CD14-positive monocyte (primary cell): ENCODE measurements at regions not wholly inside any gene's neighbourhood (a gene's known extent, or its start where the extent isn't known, plus 50 kb on each side); places are given as distances from the start of the nearest gene placed in this dataset.
A peak's percentile ranks its signal among the peaks of the same experiment; 100 is the strongest.

Source experiments
- DNase-seq, 3 donors: peaks; one replicate each; pipeline ENCODE4 v3.0.0-alpha.2; 2011 to 2022
- H2AFZ ChIP-seq: 2 replicates; pipeline ENCODE4 v1.6.0; 2012; ENCODE audit warnings: mild to moderate bottlenecking, low read depth, low read length, inconsistent platforms; ENCODE audit not compliant: insufficient read depth, poor library complexity, severe bottlenecking
- H3K27ac ChIP-seq, 2 donors: 1 replicate in 1 of 2; 2 replicates in 1 of 2; pipeline ENCODE4 v1.5.1; 2012 to 2013; ENCODE audit warnings: low read length in 2 of 2, control low read depth in 1 of 2, inconsistent platforms in 1 of 2, low read depth in 1 of 2, mild to moderate bottlenecking in 1 of 2
- H3K27me3 ChIP-seq, 2 donors: one replicate each; pipeline versions ENCODE4 v1.6.0 to v1.6.1; 2011 to 2013; ENCODE audit warnings: low read length in 2 of 2; ENCODE audit not compliant: control insufficient read depth in 2 of 2, insufficient read depth in 2 of 2
- H3K36me3 ChIP-seq, 2 donors: replicated peaks in 1 of 2; 1 replicate in 1 of 2; 2 replicates in 1 of 2; pipeline versions ENCODE4 v1.5.1 to v1.6.1; 2012 to 2013; ENCODE audit warnings: low read length in 2 of 2, control low read depth in 1 of 2, inconsistent platforms in 1 of 2, mild to moderate bottlenecking in 1 of 2; ENCODE audit not compliant: insufficient read depth in 2 of 2, control insufficient read depth in 1 of 2
- H3K4me1 ChIP-seq, 2 donors: 1 replicate in 1 of 2; 2 replicates in 1 of 2; pipeline versions ENCODE4 v1.5.1 to v1.6.1; 2012 to 2013; ENCODE audit warnings: low read length in 2 of 2, control low read depth in 1 of 2, inconsistent platforms in 1 of 2, mild to moderate bottlenecking in 1 of 2, moderate library complexity in 1 of 2; ENCODE audit not compliant: insufficient read depth in 2 of 2, control insufficient read depth in 1 of 2
- H3K4me2 ChIP-seq: replicated peaks from 2 replicates; pipeline ENCODE3; 2012; ENCODE audit warnings: low read length, moderate library complexity, mild to moderate bottlenecking; ENCODE audit not compliant: poor library complexity, severe bottlenecking; ENCODE audit errors: extremely low read depth
- H3K4me3 ChIP-seq, 3 experiments: fragments of 200-600 bp in 1 of 3; sonication (generic) in 1 of 3; replicated peaks in 1 of 3; 1 replicate in 2 of 3; 2 replicates in 1 of 3; pipeline ENCODE4 v1.5.1; 2011 to 2013; ENCODE audit warnings: low read length in 3 of 3, mild to moderate bottlenecking in 3 of 3, control low read depth in 2 of 3, low read depth in 2 of 3, inconsistent platforms in 1 of 3, moderate library complexity in 1 of 3
- H3K79me2 ChIP-seq: 2 replicates; pipeline ENCODE4 v1.6.0; 2012; ENCODE audit warnings: mild to moderate bottlenecking, control low read depth, inconsistent platforms, low read length, moderate library complexity; ENCODE audit not compliant: insufficient read depth
- H3K9ac ChIP-seq: 2 replicates; pipeline ENCODE4 v1.6.0; 2017; ENCODE audit warnings: low read length, mild to moderate bottlenecking; ENCODE audit not compliant: insufficient read depth, poor library complexity, severe bottlenecking
- H3K9me3 ChIP-seq, 2 donors: replicated peaks in 1 of 2; 1 replicate in 1 of 2; 2 replicates in 1 of 2; pipeline versions ENCODE4 v1.5.1 to v1.6.1; 2012 to 2013; ENCODE audit warnings: low read length in 2 of 2, control low read depth in 1 of 2; ENCODE audit not compliant: control insufficient read depth in 1 of 2, insufficient read depth in 1 of 2
- H4K20me1 ChIP-seq: 2 replicates; pipeline ENCODE4 v1.6.0; 2012; ENCODE audit warnings: mild to moderate bottlenecking, low read length, control low read depth, moderate library complexity; ENCODE audit not compliant: insufficient read depth
- H3K27ac Mint-ChIP-seq, 7 donors: one replicate each; pipeline ENCODE4 v1.8.0; 2020; ENCODE audit warnings: mild to moderate bottlenecking in 7 of 7, mixed read lengths in 7 of 7, moderate library complexity in 6 of 7, inconsistent platforms in 2 of 7
- H3K27me3 Mint-ChIP-seq, 3 donors: one replicate each; pipeline ENCODE4 v1.8.0; 2021 to 2022; ENCODE audit warnings: low read depth in 3 of 3, mild to moderate bottlenecking in 3 of 3, mixed read lengths in 3 of 3, moderate library complexity in 3 of 3, inconsistent platforms in 1 of 3
- H3K36me3 Mint-ChIP-seq, 2 donors: one replicate each; pipeline ENCODE4 v1.8.0; 2020; ENCODE audit warnings: mixed read lengths in 2 of 2, inconsistent platforms in 1 of 2, mild to moderate bottlenecking in 1 of 2
- H3K4me1 Mint-ChIP-seq: one replicate; pipeline ENCODE4 v1.8.0; 2020; ENCODE audit warnings: mild to moderate bottlenecking, mixed read lengths
- H3K4me3 Mint-ChIP-seq, 2 donors: one replicate each; pipeline ENCODE4 v1.8.0; 2020; ENCODE audit warnings: mild to moderate bottlenecking in 2 of 2, mixed read lengths in 2 of 2, moderate library complexity in 1 of 2
- H3K9me3 Mint-ChIP-seq, 7 donors: one replicate each; pipeline ENCODE4 v1.8.0; 2020 to 2022; ENCODE audit warnings: mixed read lengths in 7 of 7, mild to moderate bottlenecking in 6 of 7, moderate library complexity in 6 of 7, inconsistent platforms in 2 of 7
- WGBS: methylation state at CpG from one replicate; pipeline ENCODE4 v1.1.5; 2013; ENCODE audit warnings: missing lambda C conversion rate; ENCODE audit not compliant: insufficient coverage; 5-methylcytosine and 5-hydroxymethylcytosine counted together
- intact Hi-C, 2 donors: fragments of 100-400 bp; cut with micrococcal nuclease; formaldehyde crosslinking; loops; one replicate each; pipeline versions ENCODE4 v1.15.0 to v1.15.1; 2023
- TF ChIP-seq, protein P1 (sequence below): fragments of 200-600 bp; IDR thresholded peaks from one replicate; pipeline ENCODE4 v1.8.0; 2022; ENCODE audit warnings: antibody characterized with exemption, mild to moderate bottlenecking

DNA sequence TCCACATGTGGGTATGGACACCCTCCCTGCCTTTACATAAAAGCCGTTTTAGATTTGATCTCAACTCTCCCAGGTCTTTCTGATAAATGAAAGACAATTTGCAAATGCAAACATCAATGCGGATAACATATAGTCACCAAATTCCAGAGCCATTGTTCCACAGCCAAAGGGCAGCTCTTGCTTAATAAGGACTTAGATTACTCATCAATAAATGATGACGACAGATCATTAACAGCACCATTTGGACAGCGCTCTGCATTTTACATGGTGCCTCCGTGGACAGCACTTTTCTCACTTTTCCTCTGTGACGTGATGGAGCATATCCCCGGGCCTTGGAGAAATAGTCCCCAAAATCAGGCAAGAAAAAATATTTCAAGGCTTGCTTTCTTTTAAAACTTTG, 370.3 kb upstream of the CELF2 start:
- H3K27ac Mint-ChIP-seq: no peak overlapping the region
- H3K9ac ChIP-seq: no peak overlapping the region
- no peak overlapping the region for H3K4me3 Mint-ChIP-seq
- TF ChIP-seq, protein P1, sequence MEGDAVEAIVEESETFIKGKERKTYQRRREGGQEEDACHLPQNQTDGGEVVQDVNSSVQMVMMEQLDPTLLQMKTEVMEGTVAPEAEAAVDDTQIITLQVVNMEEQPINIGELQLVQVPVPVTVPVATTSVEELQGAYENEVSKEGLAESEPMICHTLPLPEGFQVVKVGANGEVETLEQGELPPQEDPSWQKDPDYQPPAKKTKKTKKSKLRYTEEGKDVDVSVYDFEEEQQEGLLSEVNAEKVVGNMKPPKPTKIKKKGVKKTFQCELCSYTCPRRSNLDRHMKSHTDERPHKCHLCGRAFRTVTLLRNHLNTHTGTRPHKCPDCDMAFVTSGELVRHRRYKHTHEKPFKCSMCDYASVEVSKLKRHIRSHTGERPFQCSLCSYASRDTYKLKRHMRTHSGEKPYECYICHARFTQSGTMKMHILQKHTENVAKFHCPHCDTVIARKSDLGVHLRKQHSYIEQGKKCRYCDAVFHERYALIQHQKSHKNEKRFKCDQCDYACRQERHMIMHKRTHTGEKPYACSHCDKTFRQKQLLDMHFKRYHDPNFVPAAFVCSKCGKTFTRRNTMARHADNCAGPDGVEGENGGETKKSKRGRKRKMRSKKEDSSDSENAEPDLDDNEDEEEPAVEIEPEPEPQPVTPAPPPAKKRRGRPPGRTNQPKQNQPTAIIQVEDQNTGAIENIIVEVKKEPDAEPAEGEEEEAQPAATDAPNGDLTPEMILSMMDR: no peak
- intact Hi-C loops: no loop called here
- H3K4me3 ChIP-seq: no peak overlapping the region
- H3K27ac ChIP-seq: no peak overlapping the region
- peaks cover 4 to 16% (median 11%) of the 10 kb centered on the region in 7 donors for H3K9me3 Mint-ChIP-seq
- no peaks in the 10 kb centered on the region for H3K4me1 Mint-ChIP-seq
- no peaks in the 10 kb centered on the region for H3K27me3 ChIP-seq
- no peaks in the 10 kb centered on the region for H4K20me1 ChIP-seq
- H3K79me2 ChIP-seq: no peaks in the 10 kb centered on the region
- no peak for DNase-seq
- no peak overlapping the region for H3K4me2 ChIP-seq
- H3K36me3 ChIP-seq: no peaks in the 10 kb centered on the region
- peaks cover 5 to 10% of the 10 kb centered on the region in 2 donors for H3K9me3 ChIP-seq
- H3K27me3 Mint-ChIP-seq: peaks cover 0 to 7% (median 3%) of the 10 kb centered on the region in 3 donors
- no peaks in the 10 kb centered on the region for H3K4me1 ChIP-seq
- no peak overlapping the region for H2AFZ ChIP-seq
- H3K36me3 Mint-ChIP-seq: no peaks in the 10 kb centered on the region
- 96% methylated on average over 4 of the region's 7 CpGs for WGBS

- Histone ChIP-seq H3K4me2 (no peak overlapping the region), H3K9me3 (no peaks in the 10 kb centered on the region), H2AFZ (no peak overlapping the region), H3K27ac (no peak overlapping the region), H3K36me3 (no peaks in the 10 kb centered on the region), H4K20me1 (no peaks in the 10 kb centered on the region), H3K79me2 (no peaks in the 10 kb centered on the region), H3K4me3 (no peak overlapping the region), H3K27me3 (no peaks in the 10 kb centered on the region), H3K9ac (no peak overlapping the region), H3K4me1 (peaks cover 29 to 33% of the 10 kb centered on the region in 2 donors)
- H3K9me3 Mint-ChIP-seq: peaks cover 0 to 5% (median 2%) of the 10 kb centered on the region in 7 donors
- WGBS: no CpG with 5 or more reads among the region's 6 CpGs
- no peak overlapping the region for H3K4me3 Mint-ChIP-seq
- no peak for DNase-seq
- peak overlapping the region in 1 of 7 donors; percentile 14 for H3K27ac Mint-ChIP-seq
- intact Hi-C loops: no loop called here
- peaks cover 0 to 6% of the 10 kb centered on the region in 2 donors for H3K36me3 Mint-ChIP-seq
- H3K27me3 Mint-ChIP-seq: no peaks in the 10 kb centered on the region
- TF ChIP-seq, protein P1: no peak
- H3K4me1 Mint-ChIP-seq: peaks cover 31% of the 10 kb centered on the region
Measured at GRCh38 chr10:10657139-10657760, 360.4 kb upstream of the CELF2 start.
